ENCODE measurements at regions not wholly inside any gene's neighbourhood (a gene's known extent, or its start where the extent isn't known, plus 50 kb on each side); places are given as distances from the start of the nearest gene placed in this dataset.

- Histone ChIP-seq H3K4me2 (ENCODE audit: low read depth, low read length, poor library complexity, severe bottlenecking) (no peak overlapping the region), H3K9ac (ENCODE audit: low read length) (no peak overlapping the region), H3K36me3 (ENCODE audit: low read length) (no peaks in the 10 kb centered on the region), H3K9me2 (replicated peaks; ENCODE audit: insufficient read depth, low read length) (no peaks in the 10 kb centered on the region; the same call in 1 of the 2 replicates), H2AFZ (ENCODE audit: low read depth, low read length, severe bottlenecking) (no peak overlapping the region), H4K20me1 (ENCODE audit: low read depth, low read length) (no peaks in the 10 kb centered on the region), H3F3A (ENCODE audit: insufficient read depth) (no peaks in the 10 kb centered on the region), H3K9me3 (ENCODE audit: insufficient read depth, low read length) (no peaks in the 10 kb centered on the region), H3K4me3 (ENCODE audit: insufficient read depth, low read length, poor library complexity, severe bottlenecking) (no peak overlapping the region), H3K27me3 (ENCODE audit: low read length) (no peaks in the 10 kb centered on the region), H3K79me2 (ENCODE audit: insufficient read depth, low read length) (no peaks in the 10 kb centered on the region), H3K27ac (ENCODE audit: low read depth, low read length) (no peak overlapping the region)
- TF ChIP-seq CTCF (IDR thresholded peaks at IDR 0.05; ENCODE audit: insufficient read depth, low read length, poor library complexity, severe bottlenecking) (no peak), EZH2phosphoT487 (conservative IDR thresholded peaks at IDR 0.05; ENCODE audit: low read length) (no peak)
These were observed 422.5 kb upstream of the SEMA6D start for GRCh38 chr15:47294765-47295259.

- H3K4me2 ChIP-seq (ENCODE audit: low read depth, low read length, poor library complexity, severe bottlenecking): no peak overlapping the region
- H3K27me3 ChIP-seq (ENCODE audit: low read length): no peaks in the 10 kb centered on the region
- TF ChIP-seq EZH2phosphoT487 (conservative IDR thresholded peaks at IDR 0.05; ENCODE audit: low read length): no peak
- no peak for TF ChIP-seq CTCF (IDR thresholded peaks at IDR 0.05; ENCODE audit: insufficient read depth, low read length, poor library complexity, severe bottlenecking)
- H3K9ac ChIP-seq (ENCODE audit: low read length): no peak overlapping the region
- no peaks in the 10 kb centered on the region for H3F3A ChIP-seq (ENCODE audit: insufficient read depth)
- H3K79me2 ChIP-seq (ENCODE audit: insufficient read depth, low read length): no peaks in the 10 kb centered on the region
- H3K4me3 ChIP-seq (ENCODE audit: insufficient read depth, low read length, poor library complexity, severe bottlenecking): no peak overlapping the region
- H2AFZ ChIP-seq (ENCODE audit: low read depth, low read length, severe bottlenecking): no peak overlapping the region
- no peaks in the 10 kb centered on the region for H4K20me1 ChIP-seq (ENCODE audit: low read depth, low read length)
- no peaks in the 10 kb centered on the region for H3K36me3 ChIP-seq (ENCODE audit: low read length)
- no peak overlapping the region for H3K27ac ChIP-seq (ENCODE audit: low read depth, low read length)
- no peaks in the 10 kb centered on the region for H3K9me3 ChIP-seq (ENCODE audit: insufficient read depth, low read length)
- no peaks in the 10 kb centered on the region; the same call in 1 of the 2 replicates for H3K9me2 ChIP-seq (replicated peaks; ENCODE audit: insufficient read depth, low read length)
These were observed 420.4 kb upstream of the SEMA6D start for GRCh38 chr15:47296881-47297280.

- no peak for TF ChIP-seq CTCF (IDR thresholded peaks at IDR 0.05; ENCODE audit: insufficient read depth, low read length, poor library complexity, severe bottlenecking)
- no peak for TF ChIP-seq EZH2phosphoT487 (conservative IDR thresholded peaks at IDR 0.05; ENCODE audit: low read length)
- Histone ChIP-seq H4K20me1 (ENCODE audit: low read depth, low read length) (no peaks in the 10 kb centered on the region), H3K9ac (ENCODE audit: low read length) (no peak overlapping the region), H3K27me3 (ENCODE audit: low read length) (no peaks in the 10 kb centered on the region), H3K4me3 (ENCODE audit: insufficient read depth, low read length, poor library complexity, severe bottlenecking) (no peak overlapping the region), H3K9me3 (ENCODE audit: insufficient read depth, low read length) (no peaks in the 10 kb centered on the region), H3K9me2 (replicated peaks; ENCODE audit: insufficient read depth, low read length) (no peaks in the 10 kb centered on the region; the same call in 1 of the 2 replicates), H3K4me2 (ENCODE audit: low read depth, low read length, poor library complexity, severe bottlenecking) (no peak overlapping the region), H3F3A (ENCODE audit: insufficient read depth) (no peaks in the 10 kb centered on the region), H3K27ac (ENCODE audit: low read depth, low read length) (no peak overlapping the region), H2AFZ (ENCODE audit: low read depth, low read length, severe bottlenecking) (no peak overlapping the region), H3K36me3 (ENCODE audit: low read length) (no peaks in the 10 kb centered on the region), H3K79me2 (ENCODE audit: insufficient read depth, low read length) (no peaks in the 10 kb centered on the region)
These were observed 417.4 kb upstream of the SEMA6D start for GRCh38 chr15:47299846-47300434.

All from SU-DHL-6 (cell line).